Neural cell (in vitro differentiated cells): ENCODE measurements at regions not wholly inside any gene's neighbourhood (a gene's known extent, or its start where the extent isn't known, plus 50 kb on each side); places are given as distances from the start of the nearest gene placed in this dataset.

Experiments
- EZH2 ChIP-seq: fragments of 200-600, 300-800 bp; shearing (Covaris generic), sonication (generic); IDR thresholded peaks from 2 replicates; pipeline ENCODE4 v1.6.1; 2014; ENCODE audit warnings: antibody characterized with exemption, low read length, borderline replicate concordance, mild to moderate bottlenecking; ENCODE audit not compliant: insufficient read depth, poor library complexity, severe bottlenecking
- TF ChIP-seq, protein P1 (sequence below): fragments of 450-650 bp; IDR thresholded peaks from 2 replicates; pipeline ENCODE4 v1.5.1; 2014; ENCODE audit warnings: antibody characterized with exemption, mild to moderate bottlenecking, moderate library complexity; ENCODE audit not compliant: poor library complexity, severe bottlenecking

DNA sequence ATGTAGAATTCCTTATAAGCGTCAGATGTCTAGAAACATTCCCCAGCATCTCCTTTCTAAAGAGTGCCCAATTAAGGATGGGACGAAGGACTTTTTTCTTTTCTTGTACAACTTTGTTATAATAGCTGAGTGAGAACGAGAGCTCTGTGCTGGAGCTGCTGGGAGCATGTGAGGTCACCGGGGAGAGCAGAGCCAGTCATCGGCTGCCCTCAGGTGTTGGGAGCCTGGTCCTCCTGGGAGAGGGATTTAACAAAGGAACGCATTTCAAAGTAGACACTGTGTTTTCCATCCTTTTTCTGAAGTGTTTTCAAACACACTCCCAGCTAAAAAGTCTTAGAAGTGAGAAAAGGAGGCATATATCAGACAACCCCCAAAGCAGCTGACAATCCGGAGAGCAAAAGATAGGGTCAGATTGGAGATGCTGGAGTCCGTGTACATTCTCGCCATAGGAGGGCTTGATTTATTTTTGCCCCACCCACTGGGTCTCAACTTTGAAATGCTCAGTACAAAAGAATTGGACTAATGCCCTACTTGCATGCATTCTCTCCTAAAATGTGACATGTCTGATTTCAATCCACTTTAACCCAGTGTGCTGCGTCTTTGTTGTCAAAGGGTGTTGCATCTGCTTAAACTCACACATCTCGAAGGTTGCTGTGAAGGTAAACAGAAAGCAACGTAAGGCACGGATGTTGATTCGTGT, 50.8 kb upstream of the PIWIL1 start:
- TF ChIP-seq, protein P1, sequence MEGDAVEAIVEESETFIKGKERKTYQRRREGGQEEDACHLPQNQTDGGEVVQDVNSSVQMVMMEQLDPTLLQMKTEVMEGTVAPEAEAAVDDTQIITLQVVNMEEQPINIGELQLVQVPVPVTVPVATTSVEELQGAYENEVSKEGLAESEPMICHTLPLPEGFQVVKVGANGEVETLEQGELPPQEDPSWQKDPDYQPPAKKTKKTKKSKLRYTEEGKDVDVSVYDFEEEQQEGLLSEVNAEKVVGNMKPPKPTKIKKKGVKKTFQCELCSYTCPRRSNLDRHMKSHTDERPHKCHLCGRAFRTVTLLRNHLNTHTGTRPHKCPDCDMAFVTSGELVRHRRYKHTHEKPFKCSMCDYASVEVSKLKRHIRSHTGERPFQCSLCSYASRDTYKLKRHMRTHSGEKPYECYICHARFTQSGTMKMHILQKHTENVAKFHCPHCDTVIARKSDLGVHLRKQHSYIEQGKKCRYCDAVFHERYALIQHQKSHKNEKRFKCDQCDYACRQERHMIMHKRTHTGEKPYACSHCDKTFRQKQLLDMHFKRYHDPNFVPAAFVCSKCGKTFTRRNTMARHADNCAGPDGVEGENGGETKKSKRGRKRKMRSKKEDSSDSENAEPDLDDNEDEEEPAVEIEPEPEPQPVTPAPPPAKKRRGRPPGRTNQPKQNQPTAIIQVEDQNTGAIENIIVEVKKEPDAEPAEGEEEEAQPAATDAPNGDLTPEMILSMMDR: no peak
- TF ChIP-seq EZH2: no peak
